GM18520 (cell line): ENCODE measurements at regions not wholly inside any gene's neighbourhood (a gene's known extent, or its start where the extent isn't known, plus 50 kb on each side); places are given as distances from the start of the nearest gene placed in this dataset.
"Not testable (repeated sequence)": the region's sequence is repeated elsewhere in the genome, so short reads cannot be mapped to it uniquely, and the experiment has no call there.

Source experiments
- ATAC-seq: cut with Tn5 transposase; IDR thresholded peaks from one replicate; pipeline ENCODE4 v1.9.1; 2021; ENCODE audit not compliant: unreplicated experiment

DNA sequence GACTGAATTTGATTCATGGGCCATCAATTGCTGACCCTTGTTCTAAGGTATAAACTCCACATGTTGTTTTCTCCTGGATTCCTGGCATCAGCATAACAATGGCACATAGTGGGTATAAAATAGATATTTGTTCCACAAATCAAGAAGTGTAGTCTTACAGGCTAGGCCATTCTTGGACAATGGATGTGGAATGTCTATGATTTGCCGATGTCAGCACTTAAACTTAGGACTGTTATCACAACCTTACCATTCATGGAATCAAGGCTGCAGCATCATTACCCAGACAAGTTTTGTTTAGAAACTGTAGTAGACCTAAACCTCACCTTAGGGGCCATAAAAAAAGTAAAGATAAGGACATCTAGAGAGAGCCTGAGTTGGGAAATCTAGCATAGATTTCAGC, 680.0 kb downstream of the BRINP1 start:
- ATAC-seq: no peak

DNA sequence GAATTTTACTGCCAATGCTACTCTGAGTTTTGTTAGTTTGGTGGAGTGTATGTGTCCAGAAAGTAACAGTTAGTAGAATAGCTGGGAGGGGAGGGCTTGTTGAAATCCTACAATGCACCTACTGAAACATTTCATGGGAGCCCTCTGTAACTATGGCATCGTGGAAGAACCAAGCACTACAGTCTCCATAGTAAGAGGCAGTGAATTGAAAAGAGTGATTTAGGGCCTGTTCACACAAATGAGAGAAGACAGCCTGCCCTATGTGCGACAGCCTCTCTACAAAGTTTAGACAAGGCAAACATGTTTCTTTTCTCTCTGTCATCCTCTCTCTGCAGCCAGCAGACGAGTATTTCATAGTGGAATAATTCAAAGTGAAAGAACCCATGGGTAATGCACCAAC, 676.6 kb downstream of the BRINP1 start:
- ATAC-seq: no peak

DNA sequence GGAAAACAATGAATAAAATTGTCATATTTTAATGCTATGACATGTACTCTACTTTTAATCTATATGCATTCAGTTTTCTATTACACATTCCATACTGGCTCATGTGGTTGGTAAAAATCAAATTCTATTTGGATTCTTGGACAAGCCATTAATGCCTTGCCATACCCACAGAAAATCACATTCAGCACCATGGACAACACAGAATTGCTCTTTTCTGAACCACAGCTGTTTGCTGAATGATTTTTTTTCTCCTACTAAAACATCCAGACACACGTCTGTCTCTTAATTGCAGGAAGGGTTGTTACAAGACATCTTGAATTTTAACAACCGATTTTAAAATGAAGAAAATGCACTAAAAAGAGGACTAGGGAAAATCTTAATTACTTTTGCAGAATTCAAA, 675.6 kb downstream of the BRINP1 start:
- ATAC-seq: no peak

DNA sequence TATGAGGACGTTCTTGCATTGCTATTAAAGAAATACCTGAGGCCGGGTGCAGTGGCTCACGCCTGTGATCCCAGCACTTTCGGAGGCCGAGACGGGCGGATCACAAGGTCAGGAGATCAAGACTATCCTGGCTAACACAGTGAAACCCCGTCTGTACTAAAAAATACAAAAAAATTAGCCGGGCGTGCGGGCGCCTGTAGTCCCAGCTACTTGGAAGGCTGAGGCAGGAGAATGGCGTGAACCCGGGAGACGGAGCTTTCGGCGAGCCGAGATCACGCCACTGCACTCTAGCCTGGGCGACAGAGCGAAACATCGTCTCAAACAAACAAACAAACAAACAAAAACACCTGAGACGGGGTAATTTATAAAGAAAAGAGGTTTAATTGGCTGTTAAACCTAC, 674.0 kb downstream of the BRINP1 start:
- ATAC-seq: not testable (repeated sequence)

DNA sequence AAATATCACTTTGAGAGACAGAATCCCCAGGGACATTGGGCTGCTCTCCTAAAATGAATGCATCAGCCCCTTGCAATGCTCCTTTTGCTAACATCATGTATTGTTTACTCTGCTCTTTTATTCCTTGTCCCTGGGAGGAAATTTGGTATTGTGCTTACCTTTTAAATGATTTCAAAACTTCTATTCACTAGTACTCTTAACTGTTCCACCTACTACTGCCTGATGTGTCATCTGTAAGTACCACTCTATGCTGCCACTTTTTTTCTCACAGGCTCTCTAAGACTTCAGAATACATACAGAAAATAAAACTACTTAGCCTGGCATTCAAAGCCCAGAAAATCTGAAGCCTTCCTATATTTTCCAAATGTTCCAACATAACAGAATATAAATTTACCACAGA, 667.2 kb downstream of the BRINP1 start:
- no peak for ATAC-seq

DNA sequence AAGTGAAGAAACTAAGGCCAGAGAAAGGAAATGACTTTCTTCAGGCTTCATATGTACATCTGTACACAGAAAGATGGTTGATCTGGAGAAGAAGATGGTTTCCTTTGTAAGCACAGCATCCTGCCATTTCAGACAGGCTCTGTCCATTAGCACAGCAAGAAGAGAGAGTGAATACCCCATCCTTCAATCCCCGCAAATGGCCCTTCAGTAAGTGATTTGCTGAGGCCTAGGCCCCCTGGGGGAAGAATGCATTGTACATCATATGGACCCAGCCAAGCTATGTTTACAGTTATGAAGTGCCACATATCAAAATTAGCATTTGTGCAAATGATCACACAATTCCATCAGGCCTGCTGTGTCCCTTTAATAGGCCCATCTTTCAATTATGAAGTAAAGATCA, 657.4 kb downstream of the BRINP1 start:
- no peak for ATAC-seq

DNA sequence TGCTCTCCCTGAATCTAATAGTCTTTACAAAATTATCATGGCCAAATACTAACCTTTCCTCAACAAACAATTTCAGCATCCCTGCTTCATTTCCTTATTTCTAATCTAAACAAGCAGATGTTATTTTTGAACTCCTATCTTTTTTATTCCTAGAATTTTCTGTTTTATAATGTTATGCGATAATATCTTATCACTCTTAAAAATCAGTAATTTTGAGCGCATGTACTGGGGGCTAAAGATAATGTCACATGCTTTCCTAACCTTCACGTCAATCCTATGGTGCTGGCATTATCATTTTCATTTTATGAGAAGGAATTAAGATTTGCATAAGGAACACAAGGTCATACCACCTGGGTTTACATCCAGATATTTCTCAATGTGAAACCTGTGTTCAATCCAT, 648.0 kb downstream of the BRINP1 start:
- ATAC-seq: no peak

DNA sequence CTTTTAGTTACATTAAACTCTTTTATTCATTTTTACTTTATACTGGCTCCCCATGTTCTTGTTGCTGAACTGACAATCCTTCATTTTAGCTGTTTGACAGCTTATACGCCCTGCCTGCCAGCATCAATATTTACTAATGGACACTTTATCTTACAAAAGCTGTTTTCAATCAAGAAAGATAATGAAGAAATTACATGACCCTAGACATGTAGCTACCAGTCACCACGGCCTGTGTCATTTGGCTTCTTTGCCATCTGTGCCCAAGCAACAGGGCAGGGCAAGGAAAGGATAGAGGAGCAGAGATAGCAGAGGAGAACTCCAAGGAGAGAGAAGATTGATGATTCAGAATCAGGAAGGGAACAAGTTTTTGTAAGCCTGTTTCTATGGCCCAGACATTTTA, 647.3 kb downstream of the BRINP1 start:
- ATAC-seq: no peak

DNA sequence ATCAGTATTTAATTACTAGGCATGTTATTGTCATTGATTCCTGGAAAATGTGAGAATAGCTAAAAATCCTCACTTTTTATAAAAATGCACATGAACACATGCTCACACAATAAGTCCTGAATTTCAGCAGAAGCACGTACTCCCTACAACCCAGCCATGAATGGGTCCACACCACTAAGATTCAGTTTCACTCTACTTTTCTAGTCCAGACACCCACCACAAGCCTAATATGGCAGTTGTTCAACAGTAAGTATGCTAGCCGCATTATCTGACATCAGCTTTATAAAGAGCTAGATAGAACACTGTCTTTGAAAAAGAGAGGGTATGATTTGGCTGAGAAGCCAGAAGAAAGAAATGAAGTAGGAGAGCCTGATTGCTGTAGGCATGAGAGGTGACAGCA, 639.3 kb downstream of the BRINP1 start:
- ATAC-seq: no peak

DNA sequence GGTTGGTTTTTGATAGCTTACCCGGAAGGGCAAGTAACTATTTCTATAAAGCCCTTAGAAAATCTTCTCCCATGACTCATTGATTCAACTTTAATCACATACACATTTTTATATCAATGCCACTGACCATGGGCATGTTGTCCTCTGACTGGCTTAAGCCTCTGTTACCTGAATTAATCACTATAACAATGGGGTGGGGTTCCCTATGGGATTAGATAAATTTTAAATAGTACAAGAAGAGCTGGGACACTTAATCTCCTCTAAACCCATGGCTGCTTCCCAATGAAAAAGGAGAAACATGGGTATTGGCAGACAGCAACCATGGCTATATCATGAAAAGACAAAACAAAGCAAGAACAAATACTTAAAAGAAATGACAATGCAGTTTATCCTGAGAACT, 636.2 kb downstream of the BRINP1 start:
- no peak for ATAC-seq

DNA sequence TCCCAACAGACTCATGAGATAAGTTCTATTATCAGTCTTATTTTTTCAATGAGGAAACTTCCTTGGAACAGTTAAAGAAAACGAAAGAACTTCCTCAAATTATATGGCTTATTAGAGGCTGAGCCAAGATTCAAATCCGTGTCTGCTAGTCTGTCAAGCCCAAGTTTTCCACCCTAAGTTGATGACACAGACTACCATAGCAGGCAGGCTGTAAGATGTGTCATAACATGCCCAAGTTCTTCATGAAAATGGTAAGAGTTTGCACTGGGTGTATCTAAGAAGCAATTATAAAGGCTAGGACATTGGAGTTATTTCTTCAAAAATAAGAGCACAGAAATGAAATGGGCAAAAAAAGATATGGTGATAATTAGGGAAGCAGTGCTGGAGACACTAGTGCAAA, 634.5 kb downstream of the BRINP1 start:
- no peak for ATAC-seq

DNA sequence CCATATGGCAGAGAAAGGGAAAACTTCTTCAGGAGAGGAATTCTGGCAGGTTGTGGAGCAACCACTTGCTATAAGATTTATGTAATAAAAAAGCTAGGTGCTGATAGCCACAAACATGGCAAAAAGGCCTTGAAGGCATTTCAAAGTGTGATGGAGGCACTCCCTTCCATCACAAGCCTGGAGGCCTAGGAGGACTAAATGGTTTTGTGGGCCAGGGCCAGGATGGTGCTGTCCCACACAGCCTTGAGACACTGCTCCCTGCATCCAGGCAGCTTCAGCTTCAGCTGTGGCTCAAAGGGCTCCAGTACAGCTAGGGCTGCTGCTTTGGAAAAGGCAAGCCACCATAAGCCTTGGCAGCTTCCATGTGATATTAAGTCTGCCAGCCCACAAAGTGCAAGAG, 632.8 kb downstream of the BRINP1 start:
- ATAC-seq: no peak

DNA sequence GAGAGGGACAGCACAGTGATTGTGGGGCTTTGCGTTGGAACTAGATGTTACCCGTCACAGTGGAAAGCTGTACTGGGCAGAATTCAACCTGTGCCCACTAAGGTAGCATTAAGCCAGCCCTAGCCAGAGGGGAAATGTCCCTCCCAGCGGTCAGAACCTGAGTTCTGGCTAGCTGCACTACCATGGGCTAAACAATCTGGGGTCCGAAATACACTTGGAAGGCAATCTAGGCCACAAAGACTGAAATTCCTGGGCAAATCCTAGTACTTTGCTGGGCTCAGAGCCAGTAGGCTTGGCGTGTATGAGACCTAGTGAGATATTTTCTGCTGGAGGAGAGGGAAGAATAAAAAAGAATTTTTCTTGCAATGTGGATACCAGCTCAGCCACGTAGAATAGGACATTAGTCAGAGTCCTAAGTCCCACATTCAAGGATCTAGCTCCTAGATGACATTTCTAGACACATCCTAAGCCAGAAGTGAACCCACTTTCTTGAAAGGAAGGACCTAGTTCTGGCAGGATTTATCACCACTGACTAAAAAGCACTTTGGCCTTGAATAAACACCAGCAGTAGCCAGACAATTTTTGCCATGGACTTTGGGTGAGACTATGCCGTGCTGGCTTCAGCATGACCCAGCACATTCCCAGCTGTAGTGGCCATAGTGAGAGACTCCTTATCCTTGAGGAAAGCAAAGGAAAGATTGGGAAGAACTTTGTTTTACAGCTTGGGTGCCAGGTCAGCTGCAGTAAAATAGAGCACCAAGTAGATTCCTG, 618.0 kb downstream of the BRINP1 start:
- no peak for ATAC-seq

DNA sequence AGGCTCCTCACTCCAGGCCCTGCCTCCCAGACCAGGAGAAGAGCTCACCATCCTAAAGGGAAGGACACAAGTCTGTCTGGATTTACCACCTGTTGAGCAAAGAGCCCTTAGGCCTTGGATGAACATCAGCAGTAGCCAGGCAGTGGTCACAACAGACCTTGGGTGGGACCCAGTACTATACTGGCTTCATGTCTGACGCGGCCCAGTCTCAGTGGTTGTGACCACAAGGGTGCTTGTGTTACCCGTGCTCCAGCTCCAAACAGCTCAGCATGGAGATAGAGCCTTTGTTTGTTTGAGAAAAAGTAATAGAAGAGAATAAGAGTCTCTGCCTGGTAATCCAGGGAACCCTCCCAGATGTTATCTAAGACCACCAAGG, 617.4 kb downstream of the BRINP1 start:
- ATAC-seq: no peak

DNA sequence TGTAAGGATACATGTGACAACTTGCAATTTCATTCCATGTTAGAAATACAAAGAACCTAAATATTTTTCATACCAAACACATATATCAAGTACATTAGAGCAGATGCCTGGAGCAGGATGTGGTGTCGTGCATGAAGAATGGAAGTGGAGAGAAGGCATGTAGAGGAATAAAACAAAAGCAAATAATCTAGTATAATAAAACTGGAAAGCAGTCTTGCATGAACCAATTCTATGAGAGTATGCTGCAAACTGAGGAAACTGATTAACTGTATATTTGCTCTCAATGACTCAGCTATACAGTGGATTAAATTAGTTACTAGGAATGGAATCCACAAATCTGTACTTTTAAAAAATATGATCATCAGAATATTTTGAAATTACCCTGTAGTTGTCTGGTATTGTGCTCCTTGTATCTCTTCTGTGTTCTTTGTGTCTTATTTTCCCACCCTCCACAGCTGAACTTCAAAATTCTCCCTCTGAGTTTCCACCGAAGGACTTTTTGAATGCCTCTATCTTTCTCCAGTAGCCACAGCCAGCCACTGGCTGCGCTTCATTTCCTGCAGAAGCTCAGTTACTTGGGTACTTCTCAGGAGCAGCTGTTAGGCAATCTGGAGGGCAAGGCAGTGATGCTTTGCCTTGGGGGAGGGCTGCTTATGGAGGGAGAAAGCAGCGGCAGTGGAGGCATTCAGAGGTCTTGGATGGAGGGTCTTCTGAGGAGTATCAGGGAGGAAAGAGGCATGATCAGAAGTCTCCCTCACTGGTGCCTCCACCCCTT, 608.0 kb downstream of the BRINP1 start:
- no peak for ATAC-seq

DNA sequence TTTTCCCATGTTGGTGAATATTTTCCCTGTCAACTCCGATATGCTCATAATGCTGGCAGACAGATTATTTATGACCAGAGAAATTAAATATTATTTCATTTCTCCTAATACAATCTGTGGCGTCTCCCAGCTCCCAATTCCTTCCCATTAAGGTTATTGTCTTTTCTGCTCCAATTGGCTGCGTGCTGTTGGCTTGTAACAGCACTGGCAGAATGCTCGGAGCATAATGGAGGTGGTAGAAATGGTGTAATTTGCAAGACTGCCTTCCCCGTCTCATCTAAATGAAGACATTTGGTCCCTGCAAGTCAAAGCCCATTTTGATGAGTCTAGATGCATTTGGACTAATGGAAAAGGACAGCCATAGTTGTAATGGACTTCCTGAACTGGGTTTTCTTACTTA, 601.7 kb downstream of the BRINP1 start:
- no peak for ATAC-seq

DNA sequence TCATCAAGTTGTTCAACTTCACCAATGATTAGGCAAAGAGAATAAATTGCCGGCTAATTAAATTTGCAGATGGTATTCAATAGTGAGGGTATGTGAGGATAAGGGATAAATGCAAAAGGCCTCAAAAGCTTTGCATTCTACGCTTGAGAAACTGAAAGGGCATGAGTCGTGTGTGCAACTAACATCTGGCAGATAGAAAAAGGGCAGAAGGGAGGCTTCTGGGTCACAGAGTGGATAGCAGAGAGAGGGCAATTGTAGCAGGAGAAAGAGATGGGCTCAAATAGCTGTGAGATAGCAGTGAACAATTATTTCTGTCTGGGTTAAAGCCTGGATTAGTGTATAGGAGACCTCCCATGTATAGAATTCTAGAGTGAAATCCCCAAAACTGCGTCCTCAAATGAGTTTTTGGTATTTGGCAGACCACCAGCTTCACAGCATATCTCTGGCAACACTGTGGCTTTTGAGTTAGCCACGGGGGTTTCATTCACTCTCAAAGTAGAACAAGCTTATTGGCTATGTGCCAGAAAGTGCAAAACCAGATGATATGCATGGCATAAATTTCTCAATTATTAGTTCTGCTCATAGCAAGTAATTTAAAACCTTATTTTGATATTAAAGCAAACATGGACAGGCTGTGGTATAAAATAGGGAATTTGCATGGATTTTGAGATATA, 586.3 kb downstream of the BRINP1 start:
- ATAC-seq: no peak

DNA sequence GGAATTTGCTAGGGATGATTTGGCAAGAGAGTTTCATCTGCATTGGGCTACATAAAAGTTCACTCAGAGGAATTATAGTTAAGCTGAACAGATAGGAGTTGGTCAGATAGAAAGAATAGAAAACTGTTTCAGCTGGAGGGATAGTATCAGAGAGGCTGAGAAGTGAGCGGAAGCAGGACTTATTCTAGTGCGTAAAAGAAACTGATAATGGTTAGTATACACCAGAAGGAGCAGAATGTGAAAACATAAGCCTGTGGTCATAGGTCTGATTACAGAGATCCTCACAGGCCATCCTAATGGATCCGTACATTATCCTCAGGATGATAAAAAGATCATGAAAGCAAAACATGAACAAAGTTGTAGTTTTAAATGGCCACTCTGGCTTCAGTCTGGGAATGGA, 585.2 kb downstream of the BRINP1 start:
- no peak for ATAC-seq

DNA sequence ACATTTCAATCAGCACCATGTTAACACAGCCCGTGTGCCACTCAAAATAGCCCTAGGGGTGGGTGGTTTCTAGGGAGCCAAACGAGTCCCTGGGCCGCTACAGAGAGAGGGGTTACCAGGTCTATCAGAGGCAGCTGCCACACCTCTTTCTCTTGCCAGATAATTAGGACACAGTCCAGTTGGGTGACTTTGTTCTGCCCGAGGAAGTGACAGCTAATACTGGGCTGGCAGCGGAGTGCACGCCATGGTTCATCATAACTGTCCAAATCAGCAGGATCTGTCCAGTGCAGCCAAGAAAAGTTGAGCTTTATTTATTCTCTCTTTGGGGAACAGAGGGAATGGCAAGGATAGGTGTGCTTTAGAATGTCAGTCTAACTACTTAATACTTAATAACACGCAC, 583.8 kb downstream of the BRINP1 start:
- ATAC-seq: no peak

DNA sequence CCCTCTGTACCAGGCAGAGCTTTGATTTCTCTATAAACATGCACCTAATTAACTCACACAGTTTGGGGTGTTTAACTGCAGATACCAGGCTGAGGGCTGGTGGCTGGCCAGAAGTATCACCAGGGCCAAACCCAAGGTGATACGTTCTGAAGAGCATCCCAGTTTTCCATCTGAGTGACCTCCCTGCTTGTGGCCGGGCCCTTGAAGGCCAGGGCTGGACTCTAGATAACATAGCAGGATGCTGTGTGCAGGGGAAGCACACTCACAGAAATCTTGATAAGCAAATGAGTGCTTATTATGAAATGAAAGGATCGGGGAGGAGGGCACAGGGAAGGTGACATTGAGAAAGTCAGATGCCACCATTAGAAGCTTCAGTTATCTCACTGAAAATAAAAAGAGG, 582.4 kb downstream of the BRINP1 start:
- no peak for ATAC-seq

DNA sequence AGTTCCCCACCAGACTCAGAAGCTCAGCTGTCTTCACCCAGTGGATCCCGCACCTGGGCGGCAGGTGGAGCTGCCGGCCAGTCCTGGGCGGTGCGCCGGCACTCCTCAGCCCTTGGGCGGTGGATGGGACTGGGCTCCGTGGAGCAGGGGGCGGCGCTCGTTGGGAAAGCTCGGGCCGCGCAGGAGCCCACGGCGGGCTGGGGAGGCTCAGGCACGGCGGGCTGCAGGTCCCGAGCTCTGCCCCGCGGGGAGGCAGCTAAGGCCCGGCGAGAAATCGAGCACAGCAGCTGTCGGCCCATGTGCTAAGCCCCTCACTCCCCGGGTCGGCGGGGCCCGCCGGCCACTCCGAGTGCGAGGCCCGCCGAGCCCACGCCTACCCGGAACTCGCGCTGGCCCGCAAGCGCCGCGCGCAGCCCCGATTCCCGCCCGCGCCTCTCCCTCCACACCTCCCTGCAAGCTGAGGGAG, 560.0 kb downstream of the BRINP1 start:
- no peak for ATAC-seq

DNA sequence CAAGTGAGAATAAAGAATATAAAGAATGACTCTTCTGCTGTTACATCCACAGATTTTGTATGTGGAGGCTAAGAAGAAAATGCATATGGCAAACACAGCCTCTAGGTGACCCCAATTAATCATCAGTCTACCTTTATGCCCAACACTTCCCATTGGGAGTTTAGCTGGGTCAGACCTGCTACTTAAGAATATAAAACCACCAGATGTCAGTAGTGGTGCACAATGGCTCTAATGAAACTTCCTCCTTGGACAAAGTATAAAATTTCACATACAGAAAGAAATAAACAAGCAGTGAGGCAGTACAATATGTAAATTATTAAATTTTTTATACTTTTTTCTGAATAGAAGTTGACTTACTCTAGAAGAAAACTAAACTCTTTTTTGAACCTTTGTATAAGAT, 539.9 kb downstream of the BRINP1 start:
- ATAC-seq: no peak
